ENCODE measurements at regions not wholly inside any gene's neighbourhood (a gene's known extent, or its start where the extent isn't known, plus 50 kb on each side); places are given as distances from the start of the nearest gene placed in this dataset.
"Not testable (repeated sequence)": the region's sequence is repeated elsewhere in the genome, so short reads cannot be mapped to it uniquely, and the experiment has no call there.

- no peaks in the 10 kb centered on the region for H3K27me3 ChIP-seq (ENCODE audit: control insufficient read depth, insufficient read depth, low read length)
- TF ChIP-seq CTCF (IDR thresholded peaks at IDR 0.05; ENCODE audit: insufficient read depth, low read length, poor library complexity, severe bottlenecking): no peak
- no peaks in the 10 kb centered on the region for H3K36me3 ChIP-seq (ENCODE audit: control insufficient read depth, insufficient read depth, low read length)
- no peak for DNase-seq (ENCODE audit: low read depth)
- no peak overlapping the region for H3K4me3 ChIP-seq (ENCODE audit: low read depth, low read length)
Measured at GRCh38 chr3:26205475-26205874, 415.6 kb downstream of the OXSM start.

DNA sequence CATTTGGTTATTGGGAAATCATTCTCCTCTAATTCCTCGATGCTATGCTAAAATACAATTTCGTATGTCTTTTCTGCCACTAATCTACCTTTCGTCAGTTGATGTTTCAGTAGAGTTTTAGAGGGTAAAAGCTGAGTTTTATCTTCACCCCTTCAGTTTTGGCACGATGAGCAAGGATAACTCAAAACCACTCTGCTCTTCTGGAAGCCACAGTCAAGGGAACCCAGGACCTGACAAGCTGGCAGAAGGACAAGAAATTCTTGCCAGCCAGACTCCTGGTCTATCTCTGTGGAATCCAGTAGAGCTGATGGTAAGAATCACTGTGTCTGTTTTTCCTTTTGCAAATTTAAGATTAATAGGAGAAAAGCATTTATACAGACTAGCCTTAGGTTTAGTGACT, 414.4 kb upstream of the LRRC3B start:
- Histone ChIP-seq H3K4me3 (ENCODE audit: low read depth, low read length) (no peak overlapping the region), H3K27me3 (ENCODE audit: control insufficient read depth, insufficient read depth, low read length) (no peaks in the 10 kb centered on the region), H3K36me3 (ENCODE audit: control insufficient read depth, insufficient read depth, low read length) (no peaks in the 10 kb centered on the region)
- DNase-seq (ENCODE audit: low read depth): no peak
- no peak for TF ChIP-seq CTCF (IDR thresholded peaks at IDR 0.05; ENCODE audit: insufficient read depth, low read length, poor library complexity, severe bottlenecking)

GRCh38 chr3:26229801-26230200, 392.8 kb upstream of the LRRC3B start:
- DNase-seq (ENCODE audit: low read depth): no peak
- Histone ChIP-seq H3K4me3 (ENCODE audit: low read depth, low read length) (no peak overlapping the region), H3K36me3 (ENCODE audit: control insufficient read depth, insufficient read depth, low read length) (no peaks in the 10 kb centered on the region), H3K27me3 (ENCODE audit: control insufficient read depth, insufficient read depth, low read length) (no peaks in the 10 kb centered on the region)
- TF ChIP-seq CTCF (IDR thresholded peaks at IDR 0.05; ENCODE audit: insufficient read depth, low read length, poor library complexity, severe bottlenecking): no peak

DNA sequence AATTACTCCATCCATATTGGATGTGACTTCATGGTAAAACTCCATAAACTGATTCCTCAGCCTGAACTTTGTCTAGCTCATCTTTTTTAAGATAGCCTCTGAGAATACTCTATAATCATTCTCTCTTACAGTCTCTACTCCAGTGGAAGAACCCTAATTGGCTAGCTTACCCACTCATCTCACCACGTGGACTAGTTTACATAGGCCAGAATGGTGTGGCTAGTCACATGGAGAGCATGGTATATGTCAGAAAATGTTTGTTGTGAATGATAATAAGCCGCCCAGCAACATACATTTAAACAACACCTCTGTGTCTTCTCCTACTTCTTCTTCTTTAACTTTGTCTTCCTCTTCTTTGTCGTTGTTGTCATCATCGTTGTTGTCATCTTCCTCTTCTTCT, 389.2 kb upstream of the LRRC3B start:
- DNase-seq (ENCODE audit: low read depth): no peak
- Histone ChIP-seq H3K27me3 (ENCODE audit: control insufficient read depth, insufficient read depth, low read length) (no peaks in the 10 kb centered on the region), H3K4me3 (ENCODE audit: low read depth, low read length) (no peak overlapping the region), H3K36me3 (ENCODE audit: control insufficient read depth, insufficient read depth, low read length) (no peaks in the 10 kb centered on the region)
- TF ChIP-seq CTCF (IDR thresholded peaks at IDR 0.05; ENCODE audit: insufficient read depth, low read length, poor library complexity, severe bottlenecking): no peak

DNA sequence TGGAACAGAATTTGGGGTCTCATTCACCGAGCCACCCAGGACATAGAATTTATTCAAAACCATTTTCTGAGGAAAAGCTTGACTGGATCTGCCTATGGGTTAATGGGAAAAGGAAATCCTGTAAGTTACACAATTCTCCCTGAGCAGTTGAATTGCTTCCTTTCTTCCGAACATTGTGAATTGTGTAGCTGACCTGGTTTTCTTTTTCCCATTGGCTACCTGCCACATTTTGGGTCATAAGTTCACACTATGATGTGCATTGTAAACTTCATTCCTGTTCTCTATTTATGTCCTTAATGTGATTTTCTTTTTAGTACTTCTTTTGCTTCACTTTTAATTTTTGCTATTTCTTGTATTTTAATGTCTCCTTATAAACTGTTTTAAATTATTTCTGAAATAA, 386.0 kb upstream of the LRRC3B start:
- DNase-seq (ENCODE audit: low read depth): no peak
- no peaks in the 10 kb centered on the region for H3K27me3 ChIP-seq (ENCODE audit: control insufficient read depth, insufficient read depth, low read length)
- no peaks in the 10 kb centered on the region for H3K36me3 ChIP-seq (ENCODE audit: control insufficient read depth, insufficient read depth, low read length)
- TF ChIP-seq CTCF (IDR thresholded peaks at IDR 0.05; ENCODE audit: insufficient read depth, low read length, poor library complexity, severe bottlenecking): no peak
- H3K4me3 ChIP-seq (ENCODE audit: low read depth, low read length): no peak overlapping the region

- DNase-seq (ENCODE audit: low read depth): no peak
- no peaks in the 10 kb centered on the region for H3K27me3 ChIP-seq (ENCODE audit: control insufficient read depth, insufficient read depth, low read length)
- TF ChIP-seq CTCF (IDR thresholded peaks at IDR 0.05; ENCODE audit: insufficient read depth, low read length, poor library complexity, severe bottlenecking): no peak
Measured at GRCh38 chr3:26237036-26237682, 385.4 kb upstream of the LRRC3B start.

DNA sequence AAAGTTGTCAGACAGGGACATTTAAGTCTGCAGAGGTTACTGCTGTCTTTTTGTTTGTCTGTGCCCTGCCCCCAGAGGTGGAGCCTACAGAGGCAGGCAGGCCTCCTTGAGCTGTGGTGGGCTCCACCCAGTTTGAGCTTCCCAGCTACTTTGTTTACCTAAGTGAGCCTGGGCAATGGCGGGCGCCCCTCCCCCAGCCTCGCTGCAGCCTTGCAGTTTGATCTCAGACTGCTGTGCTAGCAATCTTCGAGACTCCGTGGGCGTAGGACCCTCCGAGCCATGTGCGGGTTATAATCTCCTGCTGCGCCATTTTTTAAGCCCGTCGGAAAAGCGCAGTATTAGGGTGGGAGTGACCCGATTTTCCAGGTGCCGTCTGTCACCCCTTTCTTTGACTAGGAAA, 378.0 kb upstream of the LRRC3B start:
- DNase-seq (ENCODE audit: low read depth); H3K4me3 ChIP-seq (ENCODE audit: low read depth, low read length); H3K36me3 ChIP-seq (ENCODE audit: control insufficient read depth, insufficient read depth, low read length); H3K27me3 ChIP-seq (ENCODE audit: control insufficient read depth, insufficient read depth, low read length): not testable (repeated sequence)

More at GRCh38 chr3:26237036-26237682, 385.4 kb upstream of the LRRC3B start:
- H3K4me3 ChIP-seq (ENCODE audit: low read depth, low read length): no peak overlapping the region
- no peaks in the 10 kb centered on the region for H3K36me3 ChIP-seq (ENCODE audit: control insufficient read depth, insufficient read depth, low read length)
